KMS-11 (cell line): ENCODE measurements at regions not wholly inside any gene's neighbourhood (a gene's known extent, or its start where the extent isn't known, plus 50 kb on each side); places are given as distances from the start of the nearest gene placed in this dataset.

Experiments
- H2AFZ ChIP-seq: fragments of 200-600 bp; sonication (generic); 2 replicates; pipeline ENCODE4 v1.6.1; 2016; ENCODE audit warnings: antibody characterized with exemption, mixed run types, low read depth
- H3K27ac ChIP-seq: fragments of 200-600 bp; sonication (generic); 2 replicates; pipeline ENCODE4 v1.6.1; 2016; ENCODE audit warnings: mild to moderate bottlenecking, mixed run types
- H3K27me3 ChIP-seq: fragments of 200-600 bp; sonication (generic); 2 replicates; pipeline ENCODE4 v1.6.1; 2017; ENCODE audit warnings: mild to moderate bottlenecking, low read depth, mixed run types, moderate library complexity; ENCODE audit not compliant: insufficient read depth
- H3K36me3 ChIP-seq: fragments of 200-600 bp; sonication (generic); 2 replicates; pipeline ENCODE4 v1.6.1; 2017; ENCODE audit warnings: mild to moderate bottlenecking, mixed run types; ENCODE audit not compliant: insufficient read depth
- H3K4me1 ChIP-seq: fragments of 200-600 bp; sonication (generic); 2 replicates; pipeline ENCODE4 v1.6.1; 2016; ENCODE audit warnings: mild to moderate bottlenecking, low read depth, mixed run types; ENCODE audit not compliant: poor library complexity, severe bottlenecking
- H3K4me2 ChIP-seq: fragments of 200-600 bp; sonication (generic); 2 replicates; pipeline ENCODE4 v1.7.0; 2016; ENCODE audit warnings: mild to moderate bottlenecking, mixed run types
- H3K4me3 ChIP-seq: fragments of 200-600 bp; sonication (generic); IDR thresholded peaks from 2 replicates; pipeline ENCODE4 v1.6.1; 2017; ENCODE audit warnings: low read depth, low read length, mixed read lengths; ENCODE audit not compliant: insufficient read depth
- H3K79me2 ChIP-seq: fragments of 200-600 bp; sonication (generic); 2 replicates; pipeline ENCODE4 v1.6.1; 2016; ENCODE audit warnings: low read depth, mixed run types; ENCODE audit not compliant: insufficient read depth
- H3K9ac ChIP-seq: fragments of 200-600 bp; sonication (generic); 2 replicates; pipeline ENCODE4 v1.6.1; 2016; ENCODE audit warnings: mild to moderate bottlenecking, mixed run types
- H4K20me1 ChIP-seq: fragments of 200-600 bp; sonication (generic); 2 replicates; pipeline ENCODE4 v1.6.1; 2016; ENCODE audit warnings: mild to moderate bottlenecking, mixed run types; ENCODE audit not compliant: insufficient read depth
- CTCF ChIP-seq: fragments of 200-600 bp; sonication (generic); conservative IDR thresholded peaks from 2 replicates; pipeline ENCODE4 v1.6.1; 2017; ENCODE audit warnings: low read depth, mild to moderate bottlenecking, antibody characterized with exemption, low read length, moderate library complexity, mixed read lengths

GRCh38 chr17:36673637-36674277, 72.4 kb downstream of the MRM1 start:
- Histone ChIP-seq H3K27me3 (no peaks in the 10 kb centered on the region), H3K9ac (no peak overlapping the region), H3K4me2 (no peak overlapping the region), H3K4me1 (peaks cover 9% of the 10 kb centered on the region), H3K27ac (no peak overlapping the region), H4K20me1 (no peaks in the 10 kb centered on the region), H3K79me2 (no peaks in the 10 kb centered on the region), H3K4me3 (no peak overlapping the region), H3K36me3 (no peaks in the 10 kb centered on the region), H2AFZ (no peak overlapping the region)
- TF ChIP-seq CTCF = no peak

GRCh38 chr17:36674278-36674650, 72.9 kb downstream of the MRM1 start:
- no peaks in the 10 kb centered on the region for H3K36me3 ChIP-seq
- H3K4me3 ChIP-seq = no peak overlapping the region
- H3K79me2 ChIP-seq = no peaks in the 10 kb centered on the region
- TF ChIP-seq CTCF = no peak
- H3K27ac ChIP-seq = no peak overlapping the region
- no peak overlapping the region for H3K4me2 ChIP-seq
- H2AFZ ChIP-seq = no peak overlapping the region
- no peaks in the 10 kb centered on the region for H4K20me1 ChIP-seq
- H3K9ac ChIP-seq = no peak overlapping the region
- H3K4me1 ChIP-seq = peaks cover 9% of the 10 kb centered on the region
- H3K27me3 ChIP-seq = no peaks in the 10 kb centered on the region

- no peak for TF ChIP-seq CTCF
- Histone ChIP-seq H3K27ac (no peak overlapping the region), H4K20me1 (no peaks in the 10 kb centered on the region), H3K36me3 (no peaks in the 10 kb centered on the region), H3K9ac (no peak overlapping the region), H3K4me1 (peaks cover 9% of the 10 kb centered on the region), H3K79me2 (no peaks in the 10 kb centered on the region), H2AFZ (no peak overlapping the region; the same call in 1 of the 2 replicates), H3K4me2 (no peak overlapping the region), H3K27me3 (no peaks in the 10 kb centered on the region), H3K4me3 (no peak overlapping the region)
These were observed 73.9 kb downstream of the MRM1 start for GRCh38 chr17:36675250-36675649.

GRCh38 chr17:36675786-36676185, 74.4 kb downstream of the MRM1 start:
- Histone ChIP-seq H3K4me1 (peaks cover 9% of the 10 kb centered on the region), H3K36me3 (no peaks in the 10 kb centered on the region), H3K9ac (no peak overlapping the region), H3K4me2 (no peak overlapping the region), H3K4me3 (no peak overlapping the region), H3K27me3 (no peaks in the 10 kb centered on the region), H4K20me1 (no peaks in the 10 kb centered on the region), H3K79me2 (no peaks in the 10 kb centered on the region), H2AFZ (no peak overlapping the region; the same call in 1 of the 2 replicates), H3K27ac (no peak overlapping the region)
- TF ChIP-seq CTCF = no peak
